CD4-positive, alpha-beta T cell (primary cell): ENCODE measurements at regions not wholly inside any gene's neighbourhood (a gene's known extent, or its start where the extent isn't known, plus 50 kb on each side); places are given as distances from the start of the nearest gene placed in this dataset.

ENCODE experiments used
- ATAC-seq: fragments of 200-7000 bp; cut with Tn5 transposase; one replicate; pipeline ENCODE4 v1.10.0; 2022; ENCODE audit warnings: mild to moderate bottlenecking; ENCODE audit not compliant: poor library complexity
- CTCF ChIA-PET: fragments of 350-600 bp; sonication (Branson Sonifier 250); formaldehyde crosslinking; loops from one replicate; lab custom pipeline; 2021; ENCODE audit warnings: antibody characterized with exemption, inconsistent platforms; lab: Charles Lee
- POLR2A ChIA-PET: fragments of 350-600 bp; sonication (Branson Sonifier 250); formaldehyde crosslinking; loops from one replicate; lab custom pipeline; 2021; ENCODE audit warnings: antibody characterized with exemption, inconsistent platforms; lab: Charles Lee
- DNase-seq, 14 experiments: peaks; one replicate each; pipeline ENCODE4 v3.0.0-alpha.2; 2013 to 2020; ENCODE audit warnings: mixed read lengths in 2 of 14
- H3K27ac ChIP-seq, 2 donors: one replicate each; pipeline versions ENCODE4 v1.5.1 to v1.7.0; 2013; ENCODE audit warnings: low read length in 2 of 2, low read depth in 1 of 2, mild to moderate bottlenecking in 1 of 2
- H3K27me3 ChIP-seq, 2 experiments: 1 replicate in 1 of 2; 2 replicates in 1 of 2; pipeline versions ENCODE4 v1.6.1 to v1.7.0; 2013; ENCODE audit warnings: low read length in 2 of 2, control low read depth in 1 of 2, mild to moderate bottlenecking in 1 of 2, moderate library complexity in 1 of 2; ENCODE audit not compliant: insufficient read depth in 2 of 2, control insufficient read depth in 1 of 2
- H3K36me3 ChIP-seq: one replicate; pipeline ENCODE4 v1.6.1; 2013; ENCODE audit warnings: low read length, control low read depth; ENCODE audit not compliant: insufficient read depth
- H3K4me1 ChIP-seq: one replicate; pipeline ENCODE4 v1.6.1; 2013; ENCODE audit warnings: low read length, control low read depth; ENCODE audit not compliant: insufficient read depth
- H3K4me3 ChIP-seq: one replicate; pipeline ENCODE4 v1.5.1; 2013; ENCODE audit warnings: mild to moderate bottlenecking, low read length, moderate library complexity
- H3K9me3 ChIP-seq, 2 experiments: 1 replicate in 1 of 2; 2 replicates in 1 of 2; pipeline versions ENCODE4 v1.6.1 to v1.7.0; 2013; ENCODE audit warnings: low read length in 2 of 2, mild to moderate bottlenecking in 2 of 2, control low read depth in 1 of 2, moderate library complexity in 1 of 2; ENCODE audit not compliant: control insufficient read depth in 1 of 2, insufficient read depth in 1 of 2
- H3K27ac Mint-ChIP-seq: one replicate; pipeline ENCODE4 v1.8.0; 2020; ENCODE audit warnings: mixed read lengths
- H3K27me3 Mint-ChIP-seq: one replicate; pipeline ENCODE4 v1.8.0; 2021; ENCODE audit warnings: mixed read lengths
- H3K36me3 Mint-ChIP-seq: one replicate; pipeline ENCODE4 v1.8.0; 2021; ENCODE audit warnings: low read depth, mixed read lengths
- H3K4me1 Mint-ChIP-seq: one replicate; pipeline ENCODE4 v1.8.0; 2021; ENCODE audit warnings: low read depth, mixed read lengths
- H3K4me3 Mint-ChIP-seq: one replicate; pipeline ENCODE4 v1.8.0; 2020; ENCODE audit warnings: mild to moderate bottlenecking, mixed read lengths
- H3K9me3 Mint-ChIP-seq: one replicate; pipeline ENCODE4 v1.8.0; 2020; ENCODE audit warnings: mixed read lengths
- intact Hi-C, 2 experiments: fragments of 100-400 bp; cut with DNase I in 1 of 2; cut with micrococcal nuclease in 1 of 2; formaldehyde crosslinking; loops; one replicate each; pipeline versions ENCODE4 v1.15.1 to v1.9.0; 2023 to 2025; cut with DNase I, micrococcal nuclease
- TF ChIP-seq, protein P1 (sequence below): fragments of 200-600 bp; IDR thresholded peaks from one replicate; pipeline ENCODE4 v1.8.0; 2022; ENCODE audit warnings: antibody characterized with exemption, mild to moderate bottlenecking

DNA sequence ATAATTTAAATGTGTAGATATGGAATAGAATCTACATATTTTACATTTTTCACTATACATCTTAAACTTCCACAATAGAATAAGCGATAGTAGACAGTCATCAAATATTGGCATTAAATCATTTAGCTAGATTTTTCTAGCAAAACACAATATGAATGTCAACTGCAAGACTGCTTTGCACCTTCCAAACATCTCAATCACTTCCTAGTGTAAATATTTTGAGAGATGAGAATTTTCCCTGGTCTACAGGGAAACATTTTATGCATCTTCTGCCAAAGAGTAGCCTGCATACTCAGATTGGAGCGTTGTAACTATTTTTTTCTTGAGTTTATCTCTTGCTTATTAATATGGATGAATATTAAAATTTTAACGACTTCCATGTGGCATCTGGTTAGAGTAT lies 897.4 kb downstream of the CENPC start:
- ChIA-PET CTCF (no interaction called here), POLR2A (no interaction called here)
- Mint-ChIP-seq H3K4me1 (no peaks in the 10 kb centered on the region), H3K4me3 (no peak overlapping the region), H3K27ac (no peak overlapping the region), H3K9me3 (peaks cover 8% of the 10 kb centered on the region), H3K27me3 (no peaks in the 10 kb centered on the region), H3K36me3 (no peaks in the 10 kb centered on the region)
- TF ChIP-seq, protein P1, sequence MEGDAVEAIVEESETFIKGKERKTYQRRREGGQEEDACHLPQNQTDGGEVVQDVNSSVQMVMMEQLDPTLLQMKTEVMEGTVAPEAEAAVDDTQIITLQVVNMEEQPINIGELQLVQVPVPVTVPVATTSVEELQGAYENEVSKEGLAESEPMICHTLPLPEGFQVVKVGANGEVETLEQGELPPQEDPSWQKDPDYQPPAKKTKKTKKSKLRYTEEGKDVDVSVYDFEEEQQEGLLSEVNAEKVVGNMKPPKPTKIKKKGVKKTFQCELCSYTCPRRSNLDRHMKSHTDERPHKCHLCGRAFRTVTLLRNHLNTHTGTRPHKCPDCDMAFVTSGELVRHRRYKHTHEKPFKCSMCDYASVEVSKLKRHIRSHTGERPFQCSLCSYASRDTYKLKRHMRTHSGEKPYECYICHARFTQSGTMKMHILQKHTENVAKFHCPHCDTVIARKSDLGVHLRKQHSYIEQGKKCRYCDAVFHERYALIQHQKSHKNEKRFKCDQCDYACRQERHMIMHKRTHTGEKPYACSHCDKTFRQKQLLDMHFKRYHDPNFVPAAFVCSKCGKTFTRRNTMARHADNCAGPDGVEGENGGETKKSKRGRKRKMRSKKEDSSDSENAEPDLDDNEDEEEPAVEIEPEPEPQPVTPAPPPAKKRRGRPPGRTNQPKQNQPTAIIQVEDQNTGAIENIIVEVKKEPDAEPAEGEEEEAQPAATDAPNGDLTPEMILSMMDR, result no peak
- DNase-seq (no peak), ATAC-seq (no peak)
- Histone ChIP-seq H3K36me3 (no peaks in the 10 kb centered on the region), H3K4me3 (no peak overlapping the region), H3K27me3 (no peaks in the 10 kb centered on the region), H3K4me1 (no peaks in the 10 kb centered on the region), H3K27ac (no peak overlapping the region), H3K9me3 (peaks cover 0 to 10% of the 10 kb centered on the region in 2 experiments)
- intact Hi-C loops, result no loop called here

DNA sequence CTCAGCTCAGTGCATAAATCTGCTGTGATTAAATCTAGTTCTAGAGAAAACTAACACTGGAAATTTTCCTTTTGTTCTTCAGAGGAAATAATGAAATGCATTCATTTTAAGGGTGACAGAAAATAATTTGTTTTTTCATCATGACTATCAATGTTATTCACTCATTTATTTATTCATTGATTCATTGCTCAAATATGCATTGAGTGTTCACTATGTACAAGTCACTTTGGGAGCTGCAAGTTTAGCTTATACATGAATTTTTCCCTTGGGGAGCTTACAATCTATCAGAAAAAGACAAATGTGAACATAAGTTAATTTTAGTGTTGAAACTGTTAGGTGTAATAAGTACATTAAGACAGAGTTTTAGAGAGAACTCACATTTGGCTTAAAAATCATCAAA lies 897.8 kb downstream of the CENPC start:
- no peak overlapping the region for H3K27ac ChIP-seq
- Mint-ChIP-seq H3K27ac (no peak overlapping the region), H3K9me3 (peaks cover 8% of the 10 kb centered on the region), H3K36me3 (no peaks in the 10 kb centered on the region), H3K27me3 (no peaks in the 10 kb centered on the region), H3K4me1 (no peaks in the 10 kb centered on the region), H3K4me3 (no peak overlapping the region)
- H3K27me3 ChIP-seq, result no peaks in the 10 kb centered on the region
- TF ChIP-seq, protein P1, result no peak
- ATAC-seq (no peak), DNase-seq (no peak)
- CTCF ChIA-PET, result no interaction called here
- H3K4me1 ChIP-seq, result no peaks in the 10 kb centered on the region
- H3K9me3 ChIP-seq, result peaks cover 0 to 7% of the 10 kb centered on the region in 2 experiments
- POLR2A ChIA-PET, result no interaction called here
- no peak overlapping the region for H3K4me3 ChIP-seq
- no peaks in the 10 kb centered on the region for H3K36me3 ChIP-seq
- intact Hi-C loops, result no loop called here

DNA sequence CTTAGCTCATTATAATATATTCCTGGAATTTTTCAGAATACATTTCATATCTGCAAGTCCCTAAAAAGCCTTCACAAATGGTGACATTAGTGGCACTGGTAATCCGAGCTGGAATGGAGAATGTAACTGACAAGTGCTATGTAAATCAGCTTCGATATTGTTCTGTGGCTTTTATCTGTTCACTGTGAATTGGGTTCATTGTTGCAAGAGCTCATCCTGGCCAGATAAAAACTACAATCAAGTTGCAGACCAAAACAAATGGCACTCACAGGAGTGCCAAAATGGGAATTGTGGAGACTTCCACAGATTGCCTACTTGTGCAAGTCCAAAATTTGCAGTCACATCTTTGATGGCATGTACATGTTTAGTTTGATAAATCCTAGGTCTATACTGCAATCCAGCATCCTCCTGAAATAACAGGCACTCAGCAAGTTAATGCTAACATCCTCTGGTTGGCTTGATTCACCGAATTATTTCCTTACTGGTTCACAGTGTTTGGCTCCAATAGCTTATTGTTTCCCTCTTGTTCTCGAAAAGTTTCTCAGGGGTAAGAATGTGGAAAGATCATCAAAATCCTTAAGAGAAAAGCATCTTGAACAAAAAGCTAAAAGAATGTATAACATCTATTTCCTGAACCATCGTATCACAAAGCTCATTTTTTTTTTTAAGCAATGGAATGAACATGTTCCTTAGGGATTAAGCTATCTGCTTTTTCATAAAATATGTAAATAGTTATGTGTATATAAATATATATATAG lies 904.9 kb downstream of the CENPC start:
- no peak overlapping the region for H3K27ac Mint-ChIP-seq
- no peak for ATAC-seq
- TF ChIP-seq, protein P1, result no peak
- H3K4me3 ChIP-seq, result no peak overlapping the region
- intact Hi-C loops, result no loop called here
- no peaks in the 10 kb centered on the region for H3K4me1 Mint-ChIP-seq
- H3K27me3 ChIP-seq, result no peaks in the 10 kb centered on the region
- ChIA-PET CTCF (interaction anchor here (1.4 kb wide), 1 partner anchor 11 kb away, joined by 3 read pairs; no protein-coding TSS in a partner anchor), POLR2A (no interaction called here)
- no peaks in the 10 kb centered on the region for H3K36me3 Mint-ChIP-seq
- peaks cover 3% of the 10 kb centered on the region for H3K9me3 Mint-ChIP-seq
- no peaks in the 10 kb centered on the region for H3K4me1 ChIP-seq
- no peak overlapping the region for H3K4me3 Mint-ChIP-seq
- DNase-seq, result no peak
- no peaks in the 10 kb centered on the region for H3K27me3 Mint-ChIP-seq
- H3K9me3 ChIP-seq, result no peaks in the 10 kb centered on the region
- no peaks in the 10 kb centered on the region for H3K36me3 ChIP-seq
- H3K27ac ChIP-seq, result no peak overlapping the region
